Stimulated activated CD4-positive, alpha-beta T cell treated with anti-CD3 and anti-CD28 coated beads, Interleukin-4, amount 100 ng/mL, for 4 hours (primary cell): ENCODE measurements at regions not wholly inside any gene's neighbourhood (a gene's known extent, or its start where the extent isn't known, plus 50 kb on each side); places are given as distances from the start of the nearest gene placed in this dataset.

ENCODE experiments used
- DNase-seq, 2 experiments: peaks; one replicate each; pipeline ENCODE4 v3.0.0-alpha.2; 2020

DNA sequence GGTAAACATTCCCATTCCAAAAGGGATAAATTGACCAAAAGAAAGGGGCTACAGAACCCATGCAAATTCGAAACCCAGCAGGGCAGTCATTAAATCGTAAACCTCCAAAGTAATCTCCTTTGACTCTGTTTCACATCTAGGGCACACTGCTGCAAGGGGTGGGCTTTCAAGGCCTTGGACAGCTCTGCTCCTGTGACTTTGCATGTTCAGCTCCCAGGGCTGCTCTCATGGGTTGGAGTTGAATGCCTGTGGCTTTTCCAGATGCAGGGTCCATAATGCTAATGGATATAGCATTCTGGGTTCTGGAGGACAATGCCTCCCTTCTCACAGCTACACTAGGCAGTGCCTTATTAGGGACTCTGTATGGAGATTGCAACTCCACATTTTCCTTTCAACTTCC is 211.9 kb upstream of the MANEA start:
- DNase-seq, result no peak

DNA sequence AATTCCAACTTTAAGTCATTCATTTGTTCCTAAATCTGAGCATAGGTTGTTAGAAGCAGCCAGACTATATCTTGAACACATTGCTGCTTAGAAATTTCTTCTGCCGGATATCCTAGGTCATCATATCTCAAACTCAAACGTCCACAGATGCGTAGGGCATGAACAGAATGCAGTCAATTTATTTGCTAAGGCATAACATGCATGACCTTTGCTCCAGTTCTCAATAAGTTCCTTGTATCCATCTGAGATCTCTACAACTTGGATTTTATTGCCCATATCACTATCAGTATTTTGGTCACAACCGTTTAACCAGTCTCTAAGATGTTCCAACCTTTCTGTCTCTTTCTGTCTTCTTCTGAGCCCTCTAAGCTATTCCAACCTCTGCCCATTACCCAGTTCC is 210.9 kb upstream of the MANEA start:
- no peak for DNase-seq

DNA sequence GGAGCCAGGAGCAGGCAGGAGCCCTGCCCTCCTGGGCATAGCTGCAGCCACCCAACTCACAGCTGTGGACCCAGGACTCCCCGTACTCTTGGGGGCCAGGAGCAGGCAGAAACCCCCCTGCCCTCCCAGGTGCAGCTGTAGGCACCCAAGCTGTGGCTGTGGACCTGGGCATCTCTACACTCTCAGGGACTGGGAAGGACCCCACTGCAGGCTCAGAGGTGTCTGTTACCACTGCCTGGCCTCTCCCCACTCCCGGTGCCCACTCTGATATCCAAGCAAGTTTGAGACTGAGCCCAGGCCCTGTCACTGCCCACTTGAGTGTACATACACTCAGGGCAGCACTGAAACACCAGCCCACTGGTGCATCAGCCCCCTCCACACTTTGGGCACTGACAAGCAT is 193.5 kb upstream of the MANEA start:
- DNase-seq, result no peak

DNA sequence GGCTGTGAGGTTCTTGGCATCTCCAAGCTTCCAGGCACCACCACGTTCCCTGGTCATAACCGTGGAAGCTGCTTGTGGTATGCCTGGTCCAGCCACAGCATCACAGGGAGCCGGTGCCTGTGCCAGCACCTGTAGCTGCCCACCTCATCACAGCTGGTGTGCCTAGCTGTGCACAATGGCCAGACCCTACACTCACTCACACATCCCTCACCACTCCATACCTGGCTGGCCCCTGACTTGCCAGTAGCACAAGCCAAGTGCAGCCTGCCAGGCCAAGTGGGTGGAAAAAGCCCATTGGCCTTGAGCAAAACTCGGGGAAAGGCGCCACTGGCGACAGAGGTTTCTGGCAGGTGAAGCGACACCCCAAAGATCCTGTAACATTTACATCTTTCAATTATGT is 192.3 kb upstream of the MANEA start:
- DNase-seq, result no peak

DNA sequence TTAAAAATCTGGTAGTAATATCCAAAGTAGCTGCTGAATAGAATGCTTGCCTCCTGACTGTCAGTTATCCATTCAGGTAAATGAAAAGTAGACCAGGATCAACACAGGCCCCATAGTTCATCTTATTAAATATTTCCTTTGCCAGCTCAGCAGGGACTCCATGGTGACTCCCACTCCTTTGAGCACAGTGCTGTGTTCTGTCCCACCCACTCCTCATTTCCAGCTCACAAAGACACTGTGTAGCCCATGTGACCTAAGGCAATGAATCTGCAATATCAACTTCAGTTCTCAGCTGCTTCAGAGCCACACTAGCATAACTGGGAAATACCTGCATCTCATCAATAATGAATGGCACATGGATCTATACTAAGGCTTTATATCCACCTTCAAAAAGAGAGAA is 189.5 kb upstream of the MANEA start:
- no peak for DNase-seq

DNA sequence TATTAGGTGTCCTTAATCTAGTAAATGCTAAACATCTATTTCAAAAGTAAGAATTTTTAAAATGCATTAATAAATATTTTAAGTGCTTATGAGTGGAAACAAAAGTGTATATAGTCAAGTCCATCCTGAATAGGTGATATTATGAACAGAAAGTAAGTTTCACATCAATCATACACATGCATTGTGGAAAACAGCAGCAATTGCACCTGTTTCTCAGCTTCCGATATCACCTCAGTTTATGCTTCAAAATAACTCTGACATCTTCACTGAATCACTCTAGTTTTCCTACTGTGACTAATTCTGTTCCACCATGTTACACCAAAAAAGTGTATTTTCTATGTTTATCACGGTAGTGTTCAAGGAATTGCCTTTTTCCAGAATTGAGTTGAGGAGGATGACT is 172.6 kb upstream of the MANEA start:
- DNase-seq, result no peak

DNA sequence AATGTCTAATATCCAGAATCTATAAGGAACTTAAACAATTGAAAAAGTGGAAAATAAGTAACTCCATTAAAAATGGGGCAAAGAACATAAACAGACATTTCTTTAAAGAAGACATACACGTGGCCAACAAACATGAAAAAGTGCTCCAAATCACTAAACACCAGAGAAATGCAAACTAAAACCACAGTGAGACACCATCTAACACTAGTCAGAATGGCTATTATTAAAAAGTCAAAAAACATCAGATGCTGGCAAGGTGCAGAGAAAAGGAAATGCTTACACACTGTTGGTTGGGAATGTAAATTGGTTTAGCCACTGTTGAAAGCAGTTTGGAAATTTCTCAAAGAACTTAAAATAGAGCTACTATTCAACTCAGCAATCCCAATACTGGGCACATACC is 169.2 kb upstream of the MANEA start:
- DNase-seq, result no peak

DNA sequence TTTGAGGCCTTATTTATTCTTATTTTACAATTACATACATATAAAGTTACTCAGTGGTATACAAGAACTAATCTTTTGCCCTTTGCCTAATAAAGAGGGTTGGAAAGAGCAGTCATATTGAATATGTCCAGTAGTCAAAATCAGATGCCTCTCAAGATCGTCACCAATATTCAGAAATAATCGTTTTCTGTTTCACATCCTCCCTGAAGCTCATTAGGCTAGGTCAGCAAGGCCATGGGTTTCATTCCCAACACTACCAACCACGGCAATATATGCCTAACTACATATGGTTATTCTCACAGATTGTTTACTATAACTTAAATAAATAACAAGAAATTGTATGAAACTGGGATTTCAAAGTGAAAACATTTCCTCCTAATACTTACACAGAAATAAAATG is 167.2 kb upstream of the MANEA start:
- no peak for DNase-seq

DNA sequence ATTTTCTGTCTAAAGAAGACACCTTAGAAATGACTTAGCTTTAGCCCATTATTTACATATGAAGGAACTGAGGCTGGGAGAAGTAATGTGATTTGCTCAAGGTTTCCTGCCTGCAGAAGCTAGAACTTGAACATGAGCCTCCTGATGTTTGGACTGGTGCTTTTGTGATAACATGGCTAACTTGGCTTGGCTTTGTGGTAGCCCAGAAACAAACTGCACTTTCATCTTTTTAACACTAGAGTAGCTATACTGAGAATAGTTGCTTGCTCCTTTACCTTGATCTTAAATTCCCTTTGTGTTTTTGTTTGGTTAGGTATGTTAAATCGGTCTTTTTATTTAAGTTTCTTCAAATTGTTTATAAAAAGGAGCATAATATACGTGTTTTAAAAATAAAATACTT is 163.5 kb upstream of the MANEA start:
- DNase-seq, result no peak

DNA sequence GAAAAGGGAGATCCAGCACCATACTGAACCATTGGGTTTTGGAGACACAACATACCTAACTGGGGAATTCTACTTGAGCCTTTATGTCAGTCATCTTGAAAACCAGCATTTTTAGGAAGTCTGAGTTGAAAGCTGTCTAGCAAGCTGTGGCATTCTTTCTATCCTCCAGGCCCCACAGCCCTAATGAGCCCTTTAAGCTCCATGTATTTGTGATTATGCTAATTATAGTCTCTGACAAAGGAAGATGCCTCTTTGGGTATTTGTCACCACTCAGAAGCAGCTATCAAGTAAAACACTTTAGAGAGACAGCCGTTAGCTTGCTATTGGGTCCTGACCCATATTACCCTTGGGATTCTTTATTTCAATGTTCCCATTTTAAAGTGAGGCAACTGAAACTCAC is 159.5 kb upstream of the MANEA start:
- no peak for DNase-seq

DNA sequence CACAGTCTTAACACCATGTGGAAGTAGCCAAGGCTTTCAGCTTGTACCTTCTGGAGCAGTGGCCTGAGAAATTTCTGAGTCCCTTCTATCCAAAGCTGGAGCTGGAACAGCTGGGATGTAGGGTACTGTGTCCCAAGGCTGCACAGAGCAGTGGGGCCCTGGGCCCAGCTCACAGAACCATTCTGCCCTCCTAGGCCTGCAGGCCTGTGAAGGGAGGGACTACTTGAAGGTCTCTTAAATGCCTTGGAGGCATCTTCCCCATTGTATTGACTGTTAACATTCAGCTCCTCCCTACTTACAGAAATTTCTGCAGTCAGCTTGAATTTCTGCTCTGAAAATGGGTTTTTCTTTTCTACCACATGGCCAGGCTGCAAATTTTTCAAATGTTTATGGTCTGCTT is 156.5 kb upstream of the MANEA start:
- no peak for DNase-seq

DNA sequence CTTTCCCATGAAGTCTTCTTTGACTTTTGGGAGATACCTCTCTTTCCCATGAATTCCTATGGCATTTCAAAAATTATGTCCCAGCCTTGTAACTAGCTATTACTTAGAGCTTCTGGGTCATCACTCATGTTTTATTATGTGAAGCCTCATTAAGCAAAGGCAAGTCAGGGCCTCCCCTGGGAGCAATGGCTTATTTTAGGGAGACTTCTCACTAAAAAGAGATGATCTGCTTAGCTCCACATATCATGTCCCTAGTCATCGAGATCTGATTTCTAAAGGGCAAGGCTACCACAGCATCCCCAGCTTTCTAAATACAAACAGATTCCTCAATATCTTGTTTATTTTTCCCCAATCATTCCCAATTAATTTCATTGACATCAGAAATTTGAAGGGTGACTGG is 154.0 kb upstream of the MANEA start:
- no peak for DNase-seq

DNA sequence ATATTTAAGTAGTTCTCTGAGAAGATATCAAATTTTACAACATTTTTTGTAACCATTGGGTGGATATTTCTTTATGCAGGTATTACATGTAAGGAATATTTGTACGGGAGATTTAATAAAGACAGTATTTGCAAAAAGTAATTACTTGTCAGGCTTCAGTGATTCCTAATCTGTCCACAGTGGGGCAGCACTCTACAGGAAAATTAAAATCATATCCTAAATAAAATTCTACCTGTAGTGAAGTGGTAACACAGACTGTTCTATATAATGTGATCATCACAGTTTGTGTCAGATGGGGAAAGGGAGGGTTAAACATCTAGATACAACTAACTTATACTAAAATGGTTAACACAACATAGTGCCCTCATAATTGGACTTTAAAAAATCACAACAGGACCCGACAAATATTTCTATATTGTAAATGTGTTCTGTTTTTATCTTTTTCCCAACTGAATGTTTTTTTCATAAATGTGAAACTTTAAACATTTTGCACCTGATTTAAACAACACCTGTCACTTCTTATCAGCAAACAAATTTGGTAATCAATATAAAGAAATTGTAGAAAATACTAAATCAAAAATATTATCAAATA is 145.6 kb upstream of the MANEA start:
- peak in 1 of 2 experiments; percentile 7 for DNase-seq

DNA sequence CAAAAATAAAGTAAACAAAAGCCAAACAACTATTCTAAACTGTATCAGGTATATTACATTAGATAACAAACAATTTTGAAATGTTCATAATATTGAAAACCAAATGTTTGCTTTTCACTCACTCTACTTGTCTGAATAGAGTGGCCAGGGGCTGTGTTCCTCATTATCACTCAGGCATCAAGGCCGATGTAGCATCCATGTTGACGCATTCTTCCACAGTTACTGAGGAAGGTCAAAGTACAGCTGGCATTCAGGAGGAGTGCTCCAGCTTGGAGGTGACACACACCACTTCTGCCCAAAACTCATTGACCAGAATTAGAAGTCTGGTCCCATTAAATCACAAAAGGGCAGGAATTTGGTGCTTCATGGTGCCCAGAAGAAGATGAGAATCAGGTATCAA is 137.6 kb upstream of the MANEA start:
- no peak for DNase-seq

DNA sequence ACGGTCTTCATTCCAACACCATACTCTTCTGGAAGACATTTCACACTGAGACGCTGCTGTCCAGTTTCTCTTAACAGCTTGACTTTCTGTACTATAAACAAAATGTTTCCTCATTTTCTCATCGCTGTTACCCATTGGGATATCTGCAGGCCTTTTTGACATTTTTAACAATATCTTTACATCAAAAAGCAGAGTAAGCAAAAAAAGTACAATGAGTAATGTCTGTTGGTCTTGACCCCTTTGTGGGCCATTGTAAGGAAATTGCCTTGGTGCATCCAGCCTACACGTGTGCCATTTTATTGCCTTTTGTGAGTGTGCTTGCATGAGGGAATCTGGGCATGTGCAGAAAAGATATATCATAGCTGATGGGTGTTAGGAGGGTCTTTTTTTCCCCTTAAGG is 129.1 kb upstream of the MANEA start:
- no peak for DNase-seq

DNA sequence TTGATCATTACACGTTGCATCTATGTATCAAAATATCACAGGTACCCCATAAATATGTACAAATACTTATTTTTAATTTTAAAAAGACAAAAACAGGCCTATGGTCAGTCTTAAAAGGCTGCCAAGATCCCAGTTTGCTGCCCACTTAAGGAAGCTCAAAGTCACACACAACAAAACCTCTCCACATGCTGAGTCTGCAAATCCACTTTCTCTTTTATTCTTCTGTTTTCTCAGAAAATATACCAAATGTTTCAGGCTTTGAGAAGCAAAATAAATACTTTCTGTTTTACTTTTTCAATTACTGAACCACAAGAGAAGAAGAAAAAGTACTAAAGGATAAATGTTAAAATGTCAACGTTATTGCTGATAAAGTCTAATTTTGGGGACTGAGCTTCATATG is 107.8 kb upstream of the MANEA start:
- DNase-seq, result no peak

DNA sequence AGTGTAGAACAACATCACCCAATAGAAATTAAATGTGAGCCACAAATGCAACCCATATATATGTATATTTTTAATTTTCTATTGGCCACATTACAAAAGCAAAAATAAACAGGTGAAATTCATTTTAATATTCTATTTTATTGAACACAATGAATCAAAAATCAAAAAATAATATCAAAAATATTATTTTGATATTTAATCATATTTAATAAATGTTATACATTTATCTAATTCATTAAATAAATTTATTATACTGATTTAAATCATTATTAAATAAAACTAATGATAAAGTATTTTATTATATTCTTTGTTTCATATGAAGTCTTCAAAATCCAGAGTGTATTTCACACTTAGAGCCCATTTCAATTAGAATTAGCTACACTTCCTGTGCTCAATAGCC is 98.4 kb upstream of the MANEA start:
- no peak for DNase-seq

DNA sequence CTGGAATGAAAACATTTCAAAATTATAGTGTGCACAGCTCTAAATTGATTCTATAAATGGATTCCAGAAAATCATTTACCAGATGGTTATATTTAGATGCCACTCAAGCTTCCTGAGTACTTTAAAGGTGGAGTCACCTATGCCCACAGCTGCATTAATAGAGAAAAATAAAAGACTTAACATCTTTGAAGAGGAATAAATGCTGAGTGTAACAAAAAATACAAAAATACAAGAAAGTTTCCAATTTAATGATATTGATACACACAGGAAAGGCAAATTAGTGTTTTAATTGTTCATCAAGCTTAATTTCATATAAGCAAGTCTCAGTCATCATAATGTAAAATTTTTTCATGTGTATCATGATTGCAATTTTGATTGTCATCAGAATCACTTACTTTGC is 89.5 kb upstream of the MANEA start:
- no peak for DNase-seq

DNA sequence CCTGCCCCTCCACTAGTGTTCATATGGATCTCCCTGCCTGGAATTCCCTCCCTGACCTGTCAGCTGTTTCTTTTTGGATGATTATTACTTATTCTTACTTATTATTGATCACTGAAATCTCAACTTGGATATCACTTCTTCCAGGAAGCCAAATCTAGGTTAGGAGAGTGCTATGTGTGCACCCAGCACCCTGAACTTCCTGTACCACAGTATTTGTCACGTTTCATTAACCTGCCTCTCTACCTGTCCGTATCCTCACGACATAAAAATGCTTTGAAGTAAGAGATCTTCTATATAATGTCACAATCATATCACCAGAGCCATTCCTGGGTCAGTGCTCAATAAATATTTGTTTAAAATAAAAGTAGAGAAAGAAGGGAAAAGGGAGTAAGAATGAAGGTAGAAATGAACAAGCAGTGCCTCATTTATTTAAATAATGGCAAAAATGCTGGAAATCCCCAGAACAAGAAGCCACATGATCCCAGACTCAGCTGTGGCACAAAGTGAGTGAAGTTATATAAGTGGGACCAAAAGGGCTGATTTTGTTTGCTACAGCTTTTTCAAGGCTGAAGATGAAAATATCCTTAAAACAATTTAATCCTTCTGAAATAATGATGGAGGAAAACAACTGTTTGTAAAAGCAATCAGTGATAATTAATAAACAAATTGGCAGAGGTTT is 88.0 kb upstream of the MANEA start:
- no peak for DNase-seq

DNA sequence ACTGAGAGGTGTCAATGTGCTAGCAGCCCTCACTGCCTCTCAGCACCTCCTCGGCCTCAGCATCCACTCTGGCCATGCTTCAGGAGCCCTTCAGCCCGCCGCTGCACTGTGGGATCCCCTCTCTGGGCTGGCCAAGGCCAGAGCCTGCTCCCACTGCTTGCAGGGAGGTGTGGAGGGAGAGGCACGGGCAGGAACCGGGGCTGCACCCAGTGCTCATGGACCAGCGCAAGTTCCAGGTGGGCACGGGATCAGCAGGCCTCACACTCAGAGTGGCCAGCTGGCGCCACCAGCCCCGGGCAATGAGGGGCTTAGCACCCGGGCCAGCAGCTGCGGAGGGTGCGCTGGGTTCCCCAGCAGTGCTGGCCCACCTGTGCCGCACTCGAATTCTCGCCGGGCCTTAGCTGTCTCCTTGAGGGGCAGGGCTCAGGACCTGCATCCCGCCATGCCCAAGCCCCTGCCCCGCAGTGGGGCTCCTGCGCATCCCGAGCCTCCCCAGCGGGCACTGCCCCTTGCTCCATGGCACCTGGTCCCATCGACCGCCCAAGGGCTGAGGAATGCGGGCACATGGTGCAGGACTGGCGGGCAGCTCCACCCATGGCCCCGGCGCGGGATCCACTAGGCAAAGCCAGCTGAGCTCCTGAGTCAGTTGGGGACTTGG is 80.4 kb upstream of the MANEA start:
- DNase-seq, result no peak

DNA sequence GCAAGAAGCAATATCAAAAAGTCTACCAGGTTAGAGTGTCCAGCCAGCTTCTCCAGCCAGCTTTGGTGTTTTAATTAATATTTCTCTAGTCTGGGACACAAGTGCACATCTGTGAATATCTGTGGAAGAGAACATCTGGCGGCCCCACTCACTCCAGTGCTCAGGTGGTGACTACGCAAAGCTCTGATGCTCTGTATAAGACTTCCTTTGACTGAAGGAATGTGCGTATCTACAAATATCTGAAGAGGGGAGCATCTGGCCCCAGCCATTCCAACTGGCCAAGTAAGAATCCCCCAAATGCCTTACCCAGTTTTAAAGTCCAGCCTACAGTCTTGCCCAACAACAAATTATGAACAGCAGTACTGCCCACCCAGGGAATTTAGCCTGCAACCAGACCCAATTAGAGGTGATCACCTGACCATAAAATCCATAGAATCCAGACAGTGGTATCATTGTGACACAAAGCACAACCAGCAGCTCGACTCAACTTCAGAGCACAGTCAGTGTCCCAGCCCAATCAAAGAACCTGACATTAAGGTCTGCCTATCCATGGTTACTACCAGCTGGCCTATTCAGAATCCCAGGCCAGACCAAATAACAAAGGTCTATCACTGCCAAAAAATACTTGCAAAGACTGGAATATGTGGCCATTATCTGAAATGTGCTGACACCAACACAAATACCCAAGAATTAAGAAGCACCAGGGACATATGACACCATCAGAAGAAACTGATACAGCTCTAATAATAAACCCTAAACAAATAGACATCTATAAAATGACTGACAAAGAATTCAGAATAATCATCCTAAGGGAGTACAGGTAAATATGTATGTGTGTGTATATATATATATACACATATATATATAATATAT is 76.1 kb upstream of the MANEA start:
- no peak for DNase-seq

DNA sequence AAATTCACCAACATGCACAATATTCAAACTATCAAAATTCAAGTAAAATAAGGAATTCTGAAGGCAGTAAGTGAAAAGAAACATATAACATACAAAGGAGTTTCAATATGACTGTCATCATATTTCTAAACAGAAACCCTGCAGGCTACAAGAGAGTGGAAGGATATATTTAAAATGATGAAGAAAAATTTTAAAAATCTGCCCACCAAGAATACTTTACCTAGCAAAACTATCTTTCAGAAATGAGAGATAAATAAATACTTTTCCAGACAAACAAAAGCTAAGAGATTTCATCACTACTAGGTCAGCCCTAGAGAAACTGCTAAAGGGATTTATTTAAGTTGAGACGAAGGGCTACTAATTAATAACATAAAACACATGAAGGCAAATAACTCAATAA is 73.8 kb upstream of the MANEA start:
- no peak for DNase-seq

DNA sequence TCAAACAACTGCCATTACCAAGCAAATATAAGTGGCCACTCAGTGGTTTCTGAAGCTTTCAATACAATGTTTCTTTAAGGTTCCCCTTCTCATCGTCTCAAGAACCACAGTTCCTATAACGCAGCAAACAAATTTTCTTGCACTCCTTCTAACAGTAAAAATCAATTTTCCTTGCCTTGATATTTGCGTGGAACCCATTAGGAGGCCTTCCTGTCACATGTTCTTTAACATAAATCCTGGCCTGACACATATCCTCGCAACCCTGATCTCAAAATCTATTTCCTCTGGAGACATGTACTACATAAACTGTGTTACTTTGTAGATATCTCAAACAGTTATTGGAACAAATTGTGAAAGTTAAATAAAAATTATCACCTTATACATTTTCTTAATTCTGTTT is 65.9 kb upstream of the MANEA start:
- DNase-seq, result no peak

DNA sequence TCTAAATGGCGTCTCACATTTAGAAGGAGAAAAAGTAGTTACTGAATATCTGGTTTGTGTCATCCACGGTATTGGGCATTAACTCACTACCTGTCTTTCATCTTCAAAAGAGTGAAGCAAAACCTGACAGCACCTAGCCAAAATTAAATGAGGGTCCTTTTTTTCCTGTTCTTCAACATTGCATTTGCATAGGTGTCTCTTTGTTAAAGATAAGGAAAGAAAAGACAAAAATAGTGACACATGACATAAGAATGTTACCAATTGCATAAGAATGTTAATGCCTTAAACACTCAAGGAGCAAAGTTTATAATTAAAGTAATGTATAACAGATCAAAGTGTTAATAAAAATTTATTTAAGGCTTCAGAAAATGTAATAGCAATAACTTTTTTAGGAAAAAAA is 61.4 kb upstream of the MANEA start:
- no peak for DNase-seq
